Colonic mucosa (tissue), 4 donors: ENCODE measurements at regions not wholly inside any gene's neighbourhood (a gene's known extent, or its start where the extent isn't known, plus 50 kb on each side); places are given as distances from the start of the nearest gene placed in this dataset.

ENCODE experiments used
- DNase-seq: peaks from one replicate; pipeline ENCODE4 v3.0.0-alpha.2; 2020
- H3K27ac ChIP-seq: fragments of 200-600 bp; one replicate; pipeline ENCODE4 v1.8.0; 2021
- H3K27me3 ChIP-seq: fragments of 200-600 bp; one replicate; pipeline ENCODE4 v1.8.0; 2021
- H3K36me3 ChIP-seq: fragments of 200-600 bp; one replicate; pipeline ENCODE4 v1.8.0; 2021
- H3K4me1 ChIP-seq: fragments of 200-600 bp; one replicate; pipeline ENCODE4 v1.8.0; 2021; ENCODE audit warnings: mild to moderate bottlenecking
- H3K4me3 ChIP-seq: fragments of 200-600 bp; one replicate; pipeline ENCODE4 v1.8.0; 2021
- H3K9ac ChIP-seq, 2 donors: one replicate each; pipeline ENCODE4 v1.7.0; 2013; ENCODE audit warnings: control low read depth in 2 of 2, low read depth in 2 of 2, low read length in 2 of 2
- H3K9me3 ChIP-seq: fragments of 200-600 bp; one replicate; pipeline ENCODE4 v1.8.0; 2021
- intact Hi-C: fragments of 100-400 bp; cut with DNase I; formaldehyde crosslinking; loops from one replicate; pipeline ENCODE4 v1.14.1; 2022
- TF ChIP-seq, protein P1 (sequence below): fragments of 200-600 bp; IDR thresholded peaks from one replicate; pipeline ENCODE4 v1.8.0; 2022; ENCODE audit warnings: antibody characterized with exemption, mild to moderate bottlenecking
- donor health status: healthy.
- donor health status: DM: no; HTN: no; CAD: no.
- donor health status: DM: no; HTN: no; CAD: no.

DNA sequence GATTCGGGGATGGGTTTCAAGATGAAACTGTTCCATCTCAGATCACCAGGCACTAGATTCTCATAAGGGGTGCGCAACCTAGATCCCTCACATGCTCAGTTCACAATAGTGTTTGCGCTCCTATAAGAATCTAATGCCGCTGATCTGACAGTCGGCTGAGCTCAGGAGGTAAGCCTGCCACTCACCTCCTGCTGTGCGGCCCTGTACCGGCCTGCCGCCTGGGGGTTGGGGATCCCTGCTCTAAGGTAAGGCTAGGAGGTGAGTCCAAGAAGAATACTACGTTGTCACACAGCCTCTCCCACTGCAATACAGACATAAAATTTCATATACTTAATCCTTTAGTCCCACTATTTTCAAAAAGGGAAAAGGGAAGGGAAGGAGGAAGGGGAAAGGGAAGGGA is 213.4 kb upstream of the HCCS start:
- H3K4me1 ChIP-seq, result no peaks in the 10 kb centered on the region
- H3K27ac ChIP-seq, result no peak overlapping the region
- intact Hi-C loops, result no loop called here
- no peaks in the 10 kb centered on the region for H3K36me3 ChIP-seq
- TF ChIP-seq, protein P1, sequence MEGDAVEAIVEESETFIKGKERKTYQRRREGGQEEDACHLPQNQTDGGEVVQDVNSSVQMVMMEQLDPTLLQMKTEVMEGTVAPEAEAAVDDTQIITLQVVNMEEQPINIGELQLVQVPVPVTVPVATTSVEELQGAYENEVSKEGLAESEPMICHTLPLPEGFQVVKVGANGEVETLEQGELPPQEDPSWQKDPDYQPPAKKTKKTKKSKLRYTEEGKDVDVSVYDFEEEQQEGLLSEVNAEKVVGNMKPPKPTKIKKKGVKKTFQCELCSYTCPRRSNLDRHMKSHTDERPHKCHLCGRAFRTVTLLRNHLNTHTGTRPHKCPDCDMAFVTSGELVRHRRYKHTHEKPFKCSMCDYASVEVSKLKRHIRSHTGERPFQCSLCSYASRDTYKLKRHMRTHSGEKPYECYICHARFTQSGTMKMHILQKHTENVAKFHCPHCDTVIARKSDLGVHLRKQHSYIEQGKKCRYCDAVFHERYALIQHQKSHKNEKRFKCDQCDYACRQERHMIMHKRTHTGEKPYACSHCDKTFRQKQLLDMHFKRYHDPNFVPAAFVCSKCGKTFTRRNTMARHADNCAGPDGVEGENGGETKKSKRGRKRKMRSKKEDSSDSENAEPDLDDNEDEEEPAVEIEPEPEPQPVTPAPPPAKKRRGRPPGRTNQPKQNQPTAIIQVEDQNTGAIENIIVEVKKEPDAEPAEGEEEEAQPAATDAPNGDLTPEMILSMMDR, result no peak
- no peaks in the 10 kb centered on the region for H3K27me3 ChIP-seq
- no peak for DNase-seq
- H3K9me3 ChIP-seq, result no peaks in the 10 kb centered on the region
- no peak overlapping the region for H3K4me3 ChIP-seq
- H3K9ac ChIP-seq, result no peak overlapping the region

DNA sequence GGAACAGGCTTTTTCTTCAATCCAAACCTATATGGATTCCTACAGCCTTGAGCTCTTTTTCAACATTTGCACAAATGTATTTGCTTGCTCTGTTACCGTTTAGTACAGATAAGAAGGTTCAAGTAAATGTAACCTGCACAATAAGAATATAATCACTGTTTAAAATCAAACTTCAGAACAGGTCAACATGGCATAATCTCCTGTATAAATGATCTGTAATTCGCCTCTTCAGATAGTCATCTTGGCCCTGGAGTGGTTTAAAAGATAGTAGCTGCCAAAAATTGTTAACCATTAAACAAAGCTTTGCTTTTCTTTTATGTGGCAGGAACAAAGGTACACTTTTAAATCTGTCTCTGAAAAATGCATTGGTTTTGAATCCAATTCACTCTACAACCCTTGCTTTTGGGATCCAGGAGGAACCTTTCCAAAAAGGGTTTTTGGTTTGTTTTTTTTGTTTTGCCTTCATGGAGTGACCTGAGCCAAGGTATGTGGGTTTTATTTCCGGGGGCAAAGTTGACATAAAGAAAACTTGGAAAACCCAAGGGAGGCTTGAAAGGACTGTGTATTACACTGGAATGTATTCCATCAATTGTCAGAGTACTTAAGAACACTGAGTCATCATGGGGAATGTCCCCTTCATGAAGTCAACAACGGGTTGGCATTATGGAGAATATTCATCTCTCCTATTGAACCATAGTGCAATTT is 210.4 kb upstream of the HCCS start:
- Histone ChIP-seq H3K27ac (no peak overlapping the region), H3K4me3 (no peak overlapping the region), H3K4me1 (no peaks in the 10 kb centered on the region), H3K36me3 (no peaks in the 10 kb centered on the region), H3K27me3 (no peaks in the 10 kb centered on the region), H3K9me3 (no peaks in the 10 kb centered on the region), H3K9ac (no peak overlapping the region)
- no peak for DNase-seq
- intact Hi-C loops, result no loop called here
- TF ChIP-seq, protein P1, result no peak

DNA sequence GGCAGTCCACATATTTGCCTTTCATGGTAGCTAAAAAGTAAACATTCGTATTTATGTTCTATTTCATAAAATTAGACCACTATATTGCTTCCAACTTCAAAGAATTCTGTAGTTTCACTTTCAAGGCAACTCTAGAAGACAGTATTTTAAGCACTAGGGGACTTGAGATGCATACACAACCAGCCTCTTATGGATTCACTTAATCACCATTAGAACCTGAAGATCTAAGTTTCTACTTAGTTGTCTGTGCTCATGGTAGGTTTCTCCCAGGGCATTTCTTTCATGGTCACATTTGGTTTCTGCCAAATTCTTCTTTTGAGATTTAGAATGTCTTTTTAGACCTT is 209.9 kb upstream of the HCCS start:
- no peak overlapping the region for H3K4me3 ChIP-seq
- no peaks in the 10 kb centered on the region for H3K36me3 ChIP-seq
- intact Hi-C loops, result no loop called here
- TF ChIP-seq, protein P1, result no peak
- H3K9ac ChIP-seq, result no peak overlapping the region
- H3K27ac ChIP-seq, result no peak overlapping the region
- H3K4me1 ChIP-seq, result no peaks in the 10 kb centered on the region
- no peaks in the 10 kb centered on the region for H3K27me3 ChIP-seq
- no peaks in the 10 kb centered on the region for H3K9me3 ChIP-seq
- no peak for DNase-seq

DNA sequence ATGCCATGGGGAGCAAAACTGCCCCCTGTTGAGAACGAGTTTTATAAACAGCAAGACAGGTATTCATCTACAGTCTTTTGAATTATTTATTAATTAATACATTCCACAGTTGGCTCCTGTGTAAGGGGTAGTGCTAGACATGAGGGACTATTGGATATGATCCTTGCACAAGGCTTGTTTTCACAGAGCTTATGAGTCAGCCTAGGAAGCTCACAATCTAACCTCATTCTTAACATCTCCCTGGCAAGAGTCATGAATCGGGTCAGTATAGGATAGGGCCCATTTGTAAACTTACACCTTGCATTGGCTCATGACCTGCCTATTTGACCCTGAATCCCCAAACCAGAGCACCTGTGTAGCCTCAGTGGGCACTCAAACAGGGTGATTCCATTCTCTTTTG is 209.1 kb upstream of the HCCS start:
- intact Hi-C loops, result no loop called here

DNA sequence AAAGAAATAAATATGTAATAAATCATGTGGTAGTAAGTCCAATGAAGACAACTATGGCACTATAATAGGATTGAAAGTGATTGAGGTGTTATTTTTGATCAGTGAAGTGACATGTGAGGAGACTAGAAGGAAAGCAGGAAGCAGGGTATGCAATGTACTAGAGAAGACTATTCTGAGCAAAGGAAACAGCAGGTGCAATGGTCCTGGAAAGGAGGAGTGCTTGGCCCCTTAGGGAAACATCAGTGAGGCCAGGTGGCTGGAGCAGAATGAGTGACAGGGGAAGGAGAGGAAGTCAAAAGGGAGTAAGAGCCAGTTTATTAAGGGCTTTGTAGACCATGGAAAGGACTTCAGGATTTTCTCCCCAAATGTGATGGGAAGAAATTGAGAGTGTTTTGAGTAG is 207.6 kb upstream of the HCCS start:
- no peak overlapping the region for H3K9ac ChIP-seq
- no peaks in the 10 kb centered on the region for H3K4me1 ChIP-seq
- H3K27me3 ChIP-seq, result no peaks in the 10 kb centered on the region
- DNase-seq, result no peak
- H3K27ac ChIP-seq, result no peak overlapping the region
- no peaks in the 10 kb centered on the region for H3K36me3 ChIP-seq
- intact Hi-C loops, result no loop called here
- no peaks in the 10 kb centered on the region for H3K9me3 ChIP-seq
- no peak overlapping the region for H3K4me3 ChIP-seq
- TF ChIP-seq, protein P1, result no peak

More for the DNA sequence above, 209.1 kb upstream of the HCCS start:
- Histone ChIP-seq H3K4me1 (no peaks in the 10 kb centered on the region), H3K9ac (no peak overlapping the region), H3K27ac (no peak overlapping the region), H3K9me3 (no peaks in the 10 kb centered on the region), H3K27me3 (no peaks in the 10 kb centered on the region), H3K4me3 (no peak overlapping the region), H3K36me3 (no peaks in the 10 kb centered on the region)
- DNase-seq, result no peak
- TF ChIP-seq, protein P1, result no peak
